CD4-positive, CD25-positive, alpha-beta regulatory T cell (primary cell): ENCODE measurements at regions not wholly inside any gene's neighbourhood (a gene's known extent, or its start where the extent isn't known, plus 50 kb on each side); places are given as distances from the start of the nearest gene placed in this dataset.

Experiments used
- ATAC-seq, 2 donors: fragments of 150-1000 bp; cut with Tn5 transposase; one replicate each; pipeline ENCODE4 v1.10.0; 2021; ENCODE audit warnings: low read depth in 2 of 2, moderate number of reproducible peaks in 2 of 2, moderate library complexity in 1 of 2
- DNase-seq, 3 donors: peaks; one replicate each; pipeline versions ENCODE4 v3.0.0 to v3.0.0-alpha.2; 2012 to 2022; ENCODE audit warnings: mixed read lengths in 1 of 3
- H3K27ac ChIP-seq: one replicate; pipeline ENCODE4 v1.7.0; 2013; ENCODE audit warnings: mild to moderate bottlenecking, low read length; ENCODE audit not compliant: insufficient read depth, poor library complexity, severe bottlenecking
- H3K27me3 ChIP-seq: one replicate; pipeline ENCODE4 v1.7.0; 2013; ENCODE audit warnings: low read length; ENCODE audit not compliant: control insufficient read depth, insufficient read depth
- H3K36me3 ChIP-seq: one replicate; pipeline ENCODE4 v1.7.0; 2013; ENCODE audit warnings: mild to moderate bottlenecking, low read length, moderate library complexity; ENCODE audit not compliant: control insufficient read depth, insufficient read depth
- H3K4me1 ChIP-seq: 2 replicates; pipeline ENCODE4 v1.7.0; 2013; ENCODE audit warnings: mild to moderate bottlenecking, low read length; ENCODE audit not compliant: insufficient read depth, control insufficient read depth, poor library complexity, severe bottlenecking
- H3K4me3 ChIP-seq: one replicate; pipeline ENCODE4 v1.7.0; 2013; ENCODE audit warnings: low read depth, mild to moderate bottlenecking, low read length, moderate library complexity
- H3K9me3 ChIP-seq, 2 experiments: 1 replicate in 1 of 2; 2 replicates in 1 of 2; pipeline ENCODE4 v1.7.0; 2013; ENCODE audit warnings: low read length in 2 of 2, mild to moderate bottlenecking in 1 of 2, moderate library complexity in 1 of 2; ENCODE audit not compliant: control insufficient read depth in 2 of 2
- H3K27ac Mint-ChIP-seq, 3 donors: one replicate each; pipeline ENCODE4 v1.8.0; 2020 to 2022; ENCODE audit warnings: mild to moderate bottlenecking in 3 of 3, mixed read lengths in 3 of 3, moderate library complexity in 2 of 3
- H3K27me3 Mint-ChIP-seq: one replicate; pipeline ENCODE4 v1.8.0; 2022; ENCODE audit warnings: mild to moderate bottlenecking, mixed read lengths
- H3K36me3 Mint-ChIP-seq: one replicate; pipeline ENCODE4 v1.8.0; 2020; ENCODE audit warnings: mixed read lengths
- H3K4me1 Mint-ChIP-seq, 4 donors: one replicate each; pipeline ENCODE4 v1.8.0; 2020 to 2022; ENCODE audit warnings: mixed read lengths in 4 of 4, mild to moderate bottlenecking in 1 of 4
- H3K4me3 Mint-ChIP-seq, 4 donors: one replicate each; pipeline ENCODE4 v1.8.0; 2020 to 2022; ENCODE audit warnings: mild to moderate bottlenecking in 4 of 4, mixed read lengths in 4 of 4, moderate library complexity in 3 of 4
- H3K9me3 Mint-ChIP-seq, 7 donors: one replicate each; pipeline ENCODE4 v1.8.0; 2020 to 2022; ENCODE audit warnings: mixed read lengths in 7 of 7, mild to moderate bottlenecking in 3 of 7, moderate library complexity in 2 of 7

GRCh38 chrX:88881536-88881935 is 134.5 kb downstream of the CPXCR1 start:
- H3K4me3 Mint-ChIP-seq = no peak overlapping the region
- no peak overlapping the region for H3K27ac ChIP-seq
- H3K36me3 ChIP-seq = no peaks in the 10 kb centered on the region
- DNase-seq (no peak), ATAC-seq (no peak)
- H3K4me1 ChIP-seq = no peaks in the 10 kb centered on the region
- H3K9me3 Mint-ChIP-seq = peaks cover 0 to 6% (median 0%) of the 10 kb centered on the region in 7 donors
- H3K9me3 ChIP-seq = no peaks in the 10 kb centered on the region
- no peaks in the 10 kb centered on the region for H3K4me1 Mint-ChIP-seq
- no peaks in the 10 kb centered on the region for H3K27me3 ChIP-seq
- H3K27me3 Mint-ChIP-seq = no peaks in the 10 kb centered on the region
- no peak overlapping the region for H3K4me3 ChIP-seq
- H3K27ac Mint-ChIP-seq = no peak overlapping the region
- H3K36me3 Mint-ChIP-seq = no peaks in the 10 kb centered on the region

GRCh38 chrX:88883200-88883599 is 136.2 kb downstream of the CPXCR1 start:
- Mint-ChIP-seq H3K36me3 (no peaks in the 10 kb centered on the region), H3K27me3 (no peaks in the 10 kb centered on the region), H3K4me3 (no peak overlapping the region), H3K27ac (no peak overlapping the region), H3K4me1 (no peaks in the 10 kb centered on the region), H3K9me3 (peaks cover 0 to 6% (median 0%) of the 10 kb centered on the region in 7 donors)
- no peaks in the 10 kb centered on the region for H3K4me1 ChIP-seq
- H3K4me3 ChIP-seq = no peak overlapping the region
- ATAC-seq = no peak
- H3K27ac ChIP-seq = no peak overlapping the region
- H3K9me3 ChIP-seq = no peaks in the 10 kb centered on the region
- H3K36me3 ChIP-seq = no peaks in the 10 kb centered on the region
- no peak for DNase-seq
- no peaks in the 10 kb centered on the region for H3K27me3 ChIP-seq

- Mint-ChIP-seq H3K4me3 (no peak overlapping the region), H3K36me3 (no peaks in the 10 kb centered on the region), H3K4me1 (no peaks in the 10 kb centered on the region), H3K9me3 (peaks cover 0 to 4% (median 0%) of the 10 kb centered on the region in 7 donors), H3K27ac (no peak overlapping the region), H3K27me3 (no peaks in the 10 kb centered on the region)
- H3K4me3 ChIP-seq = no peak overlapping the region
- ATAC-seq (no peak), DNase-seq (no peak)
- no peak overlapping the region for H3K27ac ChIP-seq
- no peaks in the 10 kb centered on the region for H3K4me1 ChIP-seq
- H3K36me3 ChIP-seq = no peaks in the 10 kb centered on the region
- no peaks in the 10 kb centered on the region for H3K9me3 ChIP-seq
- no peaks in the 10 kb centered on the region for H3K27me3 ChIP-seq
Measured at GRCh38 chrX:88886908-88887307, 139.9 kb downstream of the CPXCR1 start.

DNA sequence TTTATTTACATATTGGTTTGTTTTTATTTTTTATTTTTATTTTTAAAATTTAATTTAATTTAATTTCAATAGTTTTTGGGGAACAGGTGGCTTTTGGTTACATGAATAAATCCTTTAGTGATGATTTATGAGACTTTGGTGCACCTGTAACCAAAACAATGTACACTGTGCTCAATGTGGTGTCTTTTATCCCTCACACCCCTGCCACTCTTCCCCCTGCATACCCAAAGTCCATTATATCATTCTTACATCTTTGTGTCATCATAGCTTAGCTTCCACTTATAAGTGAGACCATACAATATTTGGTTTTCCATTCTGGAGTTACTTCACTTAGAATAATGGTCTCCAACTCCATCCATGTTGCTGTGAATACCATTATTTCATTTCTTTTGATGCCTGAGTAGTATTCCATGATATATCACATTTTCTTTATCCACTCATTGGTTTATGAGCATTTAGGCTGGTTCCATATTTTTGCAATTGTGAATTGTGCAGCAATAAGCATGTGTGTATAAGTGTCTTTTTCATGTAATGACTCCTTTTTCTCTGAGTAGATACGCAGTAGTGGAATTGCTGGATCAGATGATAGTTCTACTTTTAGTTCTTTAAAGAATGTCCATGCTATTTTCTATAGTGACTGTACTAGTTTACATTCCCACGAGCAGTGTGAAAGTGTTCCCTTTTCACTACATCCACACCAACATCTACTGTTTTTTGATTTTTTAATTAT is 157.1 kb downstream of the CPXCR1 start:
- Mint-ChIP-seq H3K4me3 (no peak overlapping the region), H3K4me1 (no peaks in the 10 kb centered on the region), H3K27me3 (no peaks in the 10 kb centered on the region), H3K27ac (no peak overlapping the region), H3K9me3 (peaks cover 0 to 2% (median 0%) of the 10 kb centered on the region in 7 donors), H3K36me3 (no peaks in the 10 kb centered on the region)
- Histone ChIP-seq H3K27me3 (no peaks in the 10 kb centered on the region), H3K36me3 (no peaks in the 10 kb centered on the region), H3K4me3 (no peak overlapping the region), H3K4me1 (no peaks in the 10 kb centered on the region), H3K9me3 (no peaks in the 10 kb centered on the region), H3K27ac (no peak overlapping the region)
- no peak for ATAC-seq
- peak in 2 of 3 donors; percentile 3 to 17 for DNase-seq

DNA sequence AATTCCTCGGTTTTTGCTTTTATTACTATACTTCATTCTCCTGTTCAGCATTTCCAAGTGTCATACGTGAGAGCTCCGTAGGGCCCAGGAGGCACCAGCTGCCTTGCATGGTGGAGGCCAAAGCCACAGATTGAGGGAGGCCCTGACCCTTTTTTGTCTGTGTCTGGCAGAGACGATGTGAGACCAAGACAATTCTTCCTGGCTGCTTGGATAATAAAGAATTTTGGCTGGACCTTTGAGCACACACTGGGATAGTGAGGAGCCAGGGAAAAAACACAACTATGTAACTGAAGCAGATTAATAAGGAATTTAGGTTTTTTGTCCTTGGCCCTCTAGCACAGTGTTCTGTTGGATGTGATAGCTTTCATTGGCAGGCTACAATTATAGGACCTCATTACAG is 161.0 kb downstream of the CPXCR1 start:
- Mint-ChIP-seq H3K4me1 (no peaks in the 10 kb centered on the region), H3K9me3 (no peaks in the 10 kb centered on the region)

GRCh38 chrX:88937616-88938015 is 190.6 kb downstream of the CPXCR1 start:
- Mint-ChIP-seq H3K27ac (no peak overlapping the region), H3K36me3 (no peaks in the 10 kb centered on the region), H3K27me3 (no peaks in the 10 kb centered on the region), H3K4me1 (no peaks in the 10 kb centered on the region), H3K9me3 (peaks cover 0 to 6% (median 2%) of the 10 kb centered on the region in 7 donors), H3K4me3 (no peak overlapping the region)
- Histone ChIP-seq H3K27ac (no peak overlapping the region), H3K4me3 (no peak overlapping the region), H3K4me1 (no peaks in the 10 kb centered on the region), H3K36me3 (no peaks in the 10 kb centered on the region), H3K9me3 (peaks cover 2 to 5% of the 10 kb centered on the region in 2 experiments), H3K27me3 (no peaks in the 10 kb centered on the region)
- DNase-seq (no peak), ATAC-seq (no peak)

More for the DNA sequence above, 161.0 kb downstream of the CPXCR1 start:
- no peak overlapping the region for H3K4me3 Mint-ChIP-seq
- DNase-seq = no peak
- no peak overlapping the region for H3K4me3 ChIP-seq
- no peak overlapping the region for H3K27ac ChIP-seq
- no peaks in the 10 kb centered on the region for H3K9me3 ChIP-seq
- H3K36me3 Mint-ChIP-seq = no peaks in the 10 kb centered on the region
- H3K27me3 ChIP-seq = no peaks in the 10 kb centered on the region
- H3K27me3 Mint-ChIP-seq = no peaks in the 10 kb centered on the region
- H3K36me3 ChIP-seq = no peaks in the 10 kb centered on the region
- H3K4me1 ChIP-seq = no peaks in the 10 kb centered on the region
- H3K27ac Mint-ChIP-seq = no peak overlapping the region
- no peak for ATAC-seq

DNA sequence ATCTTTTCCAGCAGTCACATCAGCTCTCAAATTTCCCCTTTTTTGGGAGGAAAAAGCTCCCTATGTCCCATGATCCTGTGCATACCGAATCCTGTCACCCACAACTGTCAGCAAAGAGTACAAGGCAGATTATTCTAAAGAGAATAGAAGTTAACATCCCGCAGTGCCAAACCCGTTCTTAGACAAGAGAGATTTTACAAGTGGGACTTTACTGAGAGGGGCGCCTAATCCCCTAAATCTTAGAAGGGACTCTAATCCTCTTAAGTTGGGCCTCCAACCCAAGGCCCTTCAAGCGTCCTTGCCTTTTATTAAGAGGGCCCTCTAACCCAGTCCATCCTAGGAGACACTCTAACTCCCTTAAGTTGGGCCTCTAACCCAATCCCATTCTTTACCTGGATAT is 193.9 kb downstream of the CPXCR1 start:
- Histone ChIP-seq H3K36me3 (no peaks in the 10 kb centered on the region), H3K4me3 (no peak overlapping the region), H3K27me3 (no peaks in the 10 kb centered on the region), H3K9me3 (peaks cover 2 to 5% of the 10 kb centered on the region in 2 experiments), H3K27ac (no peak overlapping the region), H3K4me1 (no peaks in the 10 kb centered on the region)
- Mint-ChIP-seq H3K36me3 (no peaks in the 10 kb centered on the region), H3K4me3 (no peak overlapping the region), H3K9me3 (peaks cover 0 to 2% (median 0%) of the 10 kb centered on the region in 7 donors), H3K27me3 (no peaks in the 10 kb centered on the region), H3K27ac (no peak overlapping the region), H3K4me1 (no peaks in the 10 kb centered on the region)
- no peak for DNase-seq
- ATAC-seq = no peak

DNA sequence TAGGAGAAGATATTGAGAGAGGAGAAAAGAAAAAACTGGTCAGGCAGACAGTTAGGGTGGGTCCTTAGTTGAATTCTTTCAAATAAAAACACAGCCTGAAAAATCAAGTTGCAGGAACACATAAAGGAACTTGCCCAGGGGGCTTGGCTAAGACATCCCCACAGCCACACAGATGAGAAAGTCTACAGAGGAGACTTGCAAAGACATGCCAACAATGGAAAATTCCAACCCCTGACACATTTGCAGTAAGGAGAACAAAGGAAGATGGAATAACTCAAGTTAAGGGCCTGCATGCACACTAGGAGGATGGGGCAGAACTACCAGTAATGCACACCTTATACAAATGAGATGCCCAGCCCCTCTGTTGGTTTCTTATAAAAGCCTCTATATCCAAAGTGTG is 197.6 kb downstream of the CPXCR1 start:
- Histone ChIP-seq H3K4me3 (no peak overlapping the region), H3K4me1 (no peaks in the 10 kb centered on the region), H3K27ac (no peak overlapping the region), H3K36me3 (no peaks in the 10 kb centered on the region), H3K9me3 (no peaks in the 10 kb centered on the region), H3K27me3 (no peaks in the 10 kb centered on the region)
- H3K36me3 Mint-ChIP-seq = no peaks in the 10 kb centered on the region
- no peak overlapping the region for H3K27ac Mint-ChIP-seq
- no peaks in the 10 kb centered on the region for H3K4me1 Mint-ChIP-seq
- H3K4me3 Mint-ChIP-seq = no peak overlapping the region
- H3K27me3 Mint-ChIP-seq = no peaks in the 10 kb centered on the region
- peaks cover 0 to 4% (median under 1%) of the 10 kb centered on the region in 7 donors for H3K9me3 Mint-ChIP-seq
- DNase-seq (no peak), ATAC-seq (no peak)
